ENCODE measurements at regions not wholly inside any gene's neighbourhood (a gene's known extent, or its start where the extent isn't known, plus 50 kb on each side); places are given as distances from the start of the nearest gene placed in this dataset.

GRCh38 chr5:136703706-136704105 is 338.4 kb upstream of the TRPC7 start:
- no peak for TF ChIP-seq CTCF (IDR thresholded peaks at IDR 0.05)
- no peak for TF ChIP-seq POLR2A (IDR thresholded peaks at IDR 0.05)
